ENCODE measurements at regions not wholly inside any gene's neighbourhood (a gene's known extent, or its start where the extent isn't known, plus 50 kb on each side); places are given as distances from the start of the nearest gene placed in this dataset.

GRCh38 chr18:29104227-29104626 lies 927.3 kb upstream of the CDH2 start (continued):
- TF ChIP-seq RELB (IDR thresholded peaks at IDR 0.05; ENCODE audit: low read depth), result no peak
- TF ChIP-seq TCF7 (IDR thresholded peaks at IDR 0.05; ENCODE audit: borderline replicate concordance), result no peak
- no peak for TF ChIP-seq BHLHE40 (IDR thresholded peaks at IDR 0.05; ENCODE audit: borderline replicate concordance in 1 of 2, low read depth in 2 of 2, low read length in 1 of 2)
- TF ChIP-seq MXI1 (IDR thresholded peaks at IDR 0.05; ENCODE audit: low read depth, low read length), result no peak

- RAD21 ChIA-PET (ENCODE audit: unreplicated experiment), result no interaction called here
- CTCF ChIA-PET, result no interaction called here
- H3K9ac ChIP-seq (ENCODE audit: control insufficient read depth, insufficient read depth, low read length), result no peak overlapping the region
- H3K4me3 ChIP-seq, result no peak overlapping the region
- in situ Hi-C loops (cut with MboI), result no loop called here
- 29% methylated on average over 8 of the region's 8 CpGs for WGBS (ENCODE audit: insufficient coverage, insufficient replicate concordance, low lambda C conversion rate, missing lambda C conversion rate)
- no peak overlapping the region for H2AFZ ChIP-seq (ENCODE audit: control insufficient read depth, low read depth, low read length)
- intact Hi-C loops (cut with micrococcal nuclease; ENCODE audit: unreplicated experiment), result no loop called here
- H4K20me1 ChIP-seq (ENCODE audit: control insufficient read depth, insufficient read depth), result no peaks in the 10 kb centered on the region
- POLR2A ChIA-PET, result no interaction called here
- no peak overlapping the region for H3K4me2 ChIP-seq (ENCODE audit: control insufficient read depth, insufficient read depth)
- SMC1A ChIA-PET (ENCODE audit: uncharacterized antibody, unreplicated experiment), result interaction anchor here (1.3 kb wide), 1 partner anchor 15 kb away, joined by 3 read pairs; no protein-coding TSS in a partner anchor
- ATAC-seq (no peak), FAIRE-seq (no peak), DNase-seq (ENCODE audit: low read depth, low spot score) (no peak)
- BruUV-seq (replicated peaks), result no TSS peak
- no peaks in the 10 kb centered on the region for H3K9me3 ChIP-seq (replicated peaks; ENCODE audit: control insufficient read depth, insufficient read depth, low read length)
- H3K27ac ChIP-seq (ENCODE audit: control insufficient read depth, insufficient read depth), result no peak overlapping the region
- H3K4me1 ChIP-seq (ENCODE audit: control insufficient read depth, insufficient read depth, low read length), result no peaks in the 10 kb centered on the region
- no peaks in the 10 kb centered on the region for H3K27me3 ChIP-seq (replicated peaks in 1 of 2; ENCODE audit: control insufficient read depth in 2 of 2, insufficient read depth in 2 of 2, low read length in 1 of 2)
- no peaks in the 10 kb centered on the region for H3K36me3 ChIP-seq (ENCODE audit: control insufficient read depth in 2 of 2, insufficient read depth in 2 of 2, low read length in 1 of 2)
- no peaks in the 10 kb centered on the region for H3K79me2 ChIP-seq (ENCODE audit: control insufficient read depth, insufficient read depth, low read length)
- no peak for TF ChIP-seq SP1 (IDR thresholded peaks at IDR 0.05; ENCODE audit: low read depth, low read length)
- TF ChIP-seq NKRF (conservative IDR thresholded peaks at IDR 0.05), result no peak
- no peak for TF ChIP-seq NR2F1 (conservative IDR thresholded peaks at IDR 0.05)
- no peak for TF ChIP-seq NFIC (IDR thresholded peaks at IDR 0.05; ENCODE audit: low read depth, low read length)
- no peak for TF ChIP-seq IRF4 (IDR thresholded peaks at IDR 0.05; ENCODE audit: low read depth, low read length)
- no peak for TF ChIP-seq SMAD5 (IDR thresholded peaks at IDR 0.05; ENCODE audit: low read depth)
- TF ChIP-seq HSF1 (IDR thresholded peaks at IDR 0.05; ENCODE audit: low read depth, low read length), result no peak
- no peak for TF ChIP-seq NFXL1 (IDR thresholded peaks at IDR 0.05; ENCODE audit: borderline replicate concordance)
- no peak for TF ChIP-seq SREBF2 (IDR thresholded peaks at IDR 0.05; ENCODE audit: low read length)
- TF ChIP-seq CREM (IDR thresholded peaks at IDR 0.05; ENCODE audit: low read depth), result no peak
- no peak for TF ChIP-seq CTCF (IDR thresholded peaks at IDR 0.05 in 2 of 3, conservative IDR thresholded peaks at IDR 0.05 in 1 of 3; ENCODE audit: control insufficient read depth in 2 of 3, extremely low read depth in 1 of 3, insufficient read depth in 1 of 3, low read depth in 3 of 3, low read length in 3 of 3)
Measured at GRCh38 chr18:29096079-29096770, 919.3 kb upstream of the CDH2 start.
